Activated T-cell treated with anti-CD3 and anti-CD28 coated beads for 48 hours (primary cell): ENCODE measurements at regions not wholly inside any gene's neighbourhood (a gene's known extent, or its start where the extent isn't known, plus 50 kb on each side); places are given as distances from the start of the nearest gene placed in this dataset.

Experiments used
- DNase-seq: peaks from one replicate; pipeline ENCODE4 v3.0.0-alpha.2; 2020; ENCODE audit warnings: low read depth

DNA sequence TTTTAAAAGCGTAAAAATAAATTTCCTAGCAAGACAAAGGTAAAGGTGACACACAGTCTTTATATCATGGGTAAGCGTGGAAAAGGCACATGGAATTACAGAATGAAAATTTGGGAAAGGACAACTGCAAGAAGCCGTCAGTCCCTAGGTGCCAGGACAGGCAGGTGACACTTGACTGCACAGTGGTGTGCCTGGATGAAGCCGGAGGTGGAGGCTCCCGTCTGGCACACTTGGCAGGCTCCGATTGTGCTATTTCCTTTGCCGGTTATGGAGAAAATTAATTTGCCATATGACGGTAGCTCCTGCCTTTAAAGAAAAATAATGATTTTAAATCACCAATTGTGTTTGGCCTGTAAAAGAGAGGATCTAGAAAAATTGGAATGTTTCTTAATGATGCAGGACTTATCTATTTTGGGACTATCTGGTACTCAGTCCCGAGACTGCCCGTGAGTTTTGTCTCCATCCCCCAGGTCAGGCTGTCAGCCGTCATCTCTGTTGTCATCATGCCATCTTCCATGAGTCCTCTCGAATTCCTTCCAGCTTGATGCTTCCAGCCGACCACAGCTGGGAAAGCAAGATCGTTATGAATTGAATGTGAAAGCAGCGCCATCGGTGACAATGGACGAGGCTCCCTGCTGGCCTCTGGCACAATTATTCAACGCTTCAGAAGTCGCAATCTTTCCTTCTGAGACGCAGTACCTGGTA is 56.2 kb upstream of the MGMT start:
- no peak for DNase-seq

DNA sequence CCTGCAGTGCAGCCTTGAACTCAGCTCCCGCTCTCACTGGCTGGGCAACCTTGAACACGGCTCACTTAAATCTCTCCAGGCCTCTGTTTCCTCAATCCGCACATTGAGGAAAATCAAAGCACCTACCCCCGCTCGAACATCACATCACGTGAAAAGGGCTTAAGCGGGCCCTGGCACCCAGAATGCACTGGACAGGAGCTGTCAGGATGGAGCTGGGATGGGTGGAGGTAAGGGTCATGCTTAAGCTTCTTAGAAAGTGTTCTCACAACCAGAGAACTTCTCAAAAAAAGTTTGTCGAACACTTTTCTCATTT is 55.7 kb upstream of the MGMT start:
- no peak for DNase-seq

- DNase-seq = no peak
Observed at GRCh38 chr10:129411772-129412171, 55.3 kb upstream of the MGMT start.

DNA sequence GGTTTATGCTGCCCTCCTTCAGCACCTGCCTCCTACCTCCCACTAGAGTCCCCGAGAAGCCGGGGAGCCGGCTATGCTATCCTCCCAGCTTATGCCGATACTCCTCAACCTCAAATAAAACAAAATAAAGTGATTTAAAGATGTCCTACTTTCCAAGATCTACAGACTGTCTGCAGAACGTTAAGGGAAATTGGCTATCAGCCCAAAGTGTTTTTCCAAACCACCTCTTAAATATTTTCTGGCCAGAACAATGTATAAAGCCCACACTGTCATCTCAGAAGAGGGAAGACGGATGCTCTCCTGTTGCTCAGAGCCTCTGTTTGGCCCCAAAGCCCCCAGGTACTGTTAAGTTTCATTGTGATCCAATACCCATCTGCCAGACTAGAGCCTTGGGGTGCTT is 54.0 kb upstream of the MGMT start:
- no peak for DNase-seq

GRCh38 chr10:129415215-129416140 is 51.6 kb upstream of the MGMT start:
- no peak for DNase-seq

- DNase-seq = no peak
Observed at GRCh38 chr10:129416155-129416554, 50.9 kb upstream of the MGMT start.

GRCh38 chr10:129416956-129417765 is 49.9 kb upstream of the MGMT start:
- no peak for DNase-seq
